ENCODE measurements at regions not wholly inside any gene's neighbourhood (a gene's known extent, or its start where the extent isn't known, plus 50 kb on each side); places are given as distances from the start of the nearest gene placed in this dataset.

GRCh38 chr20:40849456-40849855 is 160.4 kb upstream of the MAFB start:
- no peak overlapping the region for H2BK12ac ChIP-seq (ENCODE audit: low read depth, low read length)
- no peak overlapping the region for H3K4me3 ChIP-seq (ENCODE audit: extremely low read depth in 1 of 4, insufficient read depth in 2 of 4, low read depth in 3 of 4, low read length in 4 of 4)
- no peak overlapping the region for H3K56ac ChIP-seq (replicated peaks; ENCODE audit: insufficient read length, low read depth, low read length)
- H3K23me2 ChIP-seq (ENCODE audit: low read depth, low read length) = no peaks in the 10 kb centered on the region; the same call in 1 of the 2 replicates
- H3K79me2 ChIP-seq (ENCODE audit: control insufficient read depth in 1 of 2, insufficient read depth in 2 of 2, low read length in 2 of 2) = no peaks in the 10 kb centered on the region
- no peak overlapping the region for H2BK15ac ChIP-seq (ENCODE audit: low read length)
- no peaks in the 10 kb centered on the region for H3K9me3 ChIP-seq (ENCODE audit: insufficient read depth in 2 of 2, low read depth in 1 of 2, low read length in 1 of 2)
- FAIRE-seq (no peak), DNase-seq (ENCODE audit: low read depth in 1 of 2, low spot score in 2 of 2) (no peak)
- no peak overlapping the region for H4K8ac ChIP-seq (ENCODE audit: extremely low read depth, insufficient read depth, low read length)
- H4K5ac ChIP-seq (ENCODE audit: insufficient read length, low read depth, low read length) = no peak overlapping the region
- no peaks in the 10 kb centered on the region for H3K36me3 ChIP-seq (ENCODE audit: control insufficient read depth in 2 of 4, insufficient read depth in 4 of 4, low read length in 3 of 4)
- H3K27me3 ChIP-seq (replicated peaks in 1 of 4; ENCODE audit: control insufficient read depth in 3 of 4, extremely low read depth in 1 of 4, insufficient read depth in 3 of 4, low read length in 3 of 4) = no peaks in the 10 kb centered on the region
- no peak overlapping the region for H2AK5ac ChIP-seq (ENCODE audit: low read depth, low read length)
- H3K4me1 ChIP-seq (replicated peaks in 1 of 4; ENCODE audit: control insufficient read depth in 3 of 4, insufficient read depth in 4 of 4, low read length in 3 of 4) = no peaks in the 10 kb centered on the region
- no peak overlapping the region for H4K91ac ChIP-seq (replicated peaks; ENCODE audit: insufficient read length, low read length)
- H3K4ac ChIP-seq (replicated peaks; ENCODE audit: insufficient read length, low read depth, low read length) = no peak overlapping the region
- H3K79me1 ChIP-seq (ENCODE audit: low read depth, low read length) = no peaks in the 10 kb centered on the region
- H3K27ac ChIP-seq (ENCODE audit: low read depth, low read length) = no peak overlapping the region
- no peak overlapping the region for H3K4me2 ChIP-seq (ENCODE audit: insufficient read depth in 1 of 2, low read depth in 2 of 2, low read length in 2 of 2)
- POLR2A ChIA-PET (ENCODE audit: partially characterized antibody) = interaction anchor here (1.2 kb wide), 1 partner anchor 9 kb away, joined by 3 read pairs; no protein-coding TSS in a partner anchor
- H2BK120ac ChIP-seq (replicated peaks; ENCODE audit: low read depth, low read length) = no peak overlapping the region
- no peaks in the 10 kb centered on the region for H4K20me1 ChIP-seq (replicated peaks in 1 of 2; ENCODE audit: control insufficient read depth in 1 of 2, insufficient read depth in 2 of 2, low read length in 2 of 2)
- no peak overlapping the region for H3K14ac ChIP-seq (ENCODE audit: insufficient read length)
- no peak overlapping the region for H3K23ac ChIP-seq (ENCODE audit: insufficient read length)
- H3K18ac ChIP-seq (ENCODE audit: extremely low read depth, low read length) = no peak overlapping the region
- H2BK20ac ChIP-seq (ENCODE audit: low read length) = no peak overlapping the region
- H2AFZ ChIP-seq (ENCODE audit: low read length) = no peak overlapping the region
- no peak overlapping the region for H2BK5ac ChIP-seq (ENCODE audit: low read depth, low read length)
- H3K9ac ChIP-seq (replicated peaks in 1 of 4; ENCODE audit: extremely low read depth in 1 of 4, low read depth in 3 of 4, low read length in 3 of 4) = no peak overlapping the region
- CTCF ChIA-PET (ENCODE audit: partially characterized antibody) = interaction anchor here (3.5 kb wide), 1 partner anchor 52 kb away, joined by 15 read pairs; no protein-coding TSS in a partner anchor
- TF ChIP-seq POLR2A (IDR thresholded peaks at IDR 0.05; ENCODE audit: control extremely low read depth in 1 of 2, low read depth in 2 of 2, low read length in 2 of 2) = no peak
- TF ChIP-seq ATF2 (IDR thresholded peaks at IDR 0.05; ENCODE audit: low read length) = no peak
- no peak for TF ChIP-seq RXRA (IDR thresholded peaks at IDR 0.05; ENCODE audit: insufficient read depth, low read depth, low read length)
- no peak for TF ChIP-seq NANOG (IDR thresholded peaks at IDR 0.05; ENCODE audit: insufficient read depth, low read depth, low read length, poor library complexity, severe bottlenecking)
- no peak for TF ChIP-seq ASH2L (IDR thresholded peaks at IDR 0.05; ENCODE audit: low read length)
- no peak for TF ChIP-seq POU5F1 (IDR thresholded peaks at IDR 0.05; ENCODE audit: low read depth, low read length)
- TF ChIP-seq SUZ12 (IDR thresholded peaks at IDR 0.05; ENCODE audit: low read length) = no peak
